MM.1S (cell line): ENCODE measurements at regions not wholly inside any gene's neighbourhood (a gene's known extent, or its start where the extent isn't known, plus 50 kb on each side); places are given as distances from the start of the nearest gene placed in this dataset.

Experiments
- EZH2 ChIP-seq: fragments of 300-600 bp; sonication (generic); optimal IDR thresholded peaks from 2 replicates; pipeline ENCODE3; 2017; ENCODE audit warnings: low read depth, mild to moderate bottlenecking, antibody characterized with exemption, low read length, mixed read lengths
- TF ChIP-seq, protein P1 (sequence below): fragments of 300-600 bp; sonication (generic); IDR thresholded peaks from 2 replicates; pipeline ENCODE4 v1.5.1; 2016; ENCODE audit warnings: antibody characterized with exemption, low read length, mixed read lengths

- TF ChIP-seq, protein P1, sequence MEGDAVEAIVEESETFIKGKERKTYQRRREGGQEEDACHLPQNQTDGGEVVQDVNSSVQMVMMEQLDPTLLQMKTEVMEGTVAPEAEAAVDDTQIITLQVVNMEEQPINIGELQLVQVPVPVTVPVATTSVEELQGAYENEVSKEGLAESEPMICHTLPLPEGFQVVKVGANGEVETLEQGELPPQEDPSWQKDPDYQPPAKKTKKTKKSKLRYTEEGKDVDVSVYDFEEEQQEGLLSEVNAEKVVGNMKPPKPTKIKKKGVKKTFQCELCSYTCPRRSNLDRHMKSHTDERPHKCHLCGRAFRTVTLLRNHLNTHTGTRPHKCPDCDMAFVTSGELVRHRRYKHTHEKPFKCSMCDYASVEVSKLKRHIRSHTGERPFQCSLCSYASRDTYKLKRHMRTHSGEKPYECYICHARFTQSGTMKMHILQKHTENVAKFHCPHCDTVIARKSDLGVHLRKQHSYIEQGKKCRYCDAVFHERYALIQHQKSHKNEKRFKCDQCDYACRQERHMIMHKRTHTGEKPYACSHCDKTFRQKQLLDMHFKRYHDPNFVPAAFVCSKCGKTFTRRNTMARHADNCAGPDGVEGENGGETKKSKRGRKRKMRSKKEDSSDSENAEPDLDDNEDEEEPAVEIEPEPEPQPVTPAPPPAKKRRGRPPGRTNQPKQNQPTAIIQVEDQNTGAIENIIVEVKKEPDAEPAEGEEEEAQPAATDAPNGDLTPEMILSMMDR: peak; percentile 18
- no peak for TF ChIP-seq EZH2
These were observed 1282.2 kb upstream of the USP15 start for GRCh38 chr12:60977966-60978365.
